Lower lobe of right lung (tissue), 2 donors: ENCODE measurements at regions not wholly inside any gene's neighbourhood (a gene's known extent, or its start where the extent isn't known, plus 50 kb on each side); places are given as distances from the start of the nearest gene placed in this dataset.

ENCODE experiments used
- ATAC-seq, 2 donors: fragments of 200-7000 bp; cut with Tn5 transposase; one replicate each; pipeline ENCODE4 v1.9.1; 2020 to 2022; ENCODE audit warnings: mild to moderate bottlenecking in 2 of 2, moderate library complexity in 2 of 2
- DNase-seq: peaks from one replicate; pipeline ENCODE4 v3.0.0-alpha.2; 2020
- H3K27ac ChIP-seq: fragments of 200-600 bp; one replicate; pipeline ENCODE4 v1.8.0; 2022
- H3K27me3 ChIP-seq: fragments of 200-600 bp; one replicate; pipeline ENCODE4 v1.8.0; 2022; ENCODE audit warnings: low read depth
- H3K36me3 ChIP-seq: fragments of 200-600 bp; one replicate; pipeline ENCODE4 v1.8.0; 2022; ENCODE audit warnings: mild to moderate bottlenecking
- H3K4me1 ChIP-seq: fragments of 200-600 bp; one replicate; pipeline ENCODE4 v1.8.0; 2022
- H3K4me3 ChIP-seq: fragments of 200-600 bp; one replicate; pipeline ENCODE4 v1.8.0; 2022; ENCODE audit warnings: mild to moderate bottlenecking
- H3K9me3 ChIP-seq: fragments of 200-600 bp; one replicate; pipeline ENCODE4 v1.8.0; 2022
- CTCF ChIP-seq: fragments of 200-600 bp; IDR thresholded peaks from one replicate; pipeline ENCODE4 v1.8.0; 2022; ENCODE audit warnings: antibody characterized with exemption, mild to moderate bottlenecking
- intact Hi-C: fragments of 100-400 bp; cut with DNase I; formaldehyde crosslinking; loops from one replicate; pipeline ENCODE4 v1.11.0; 2022
- donor health status: DM: no; HTN: yes; CAD: no; lungs with severe emphysema.

DNA sequence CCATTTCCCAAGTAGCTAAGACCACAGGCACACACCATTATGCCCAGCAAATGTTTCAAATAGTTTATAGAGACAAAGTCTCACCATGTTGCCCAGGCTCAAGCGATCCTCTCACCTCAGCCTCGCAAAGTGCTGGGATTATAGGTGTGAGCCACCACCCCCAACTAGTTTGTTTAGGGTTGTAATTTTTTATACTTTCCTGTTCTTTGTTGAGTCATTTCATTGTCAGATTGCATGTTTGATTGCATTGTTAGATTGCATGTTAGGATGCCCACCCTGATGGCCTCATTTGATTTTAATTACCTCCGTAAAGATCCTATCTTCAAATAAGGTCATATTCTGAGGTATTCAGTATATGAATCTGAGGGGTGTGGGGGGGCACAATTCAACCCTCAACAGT, 73.3 kb upstream of the SASH1 start:
- Histone ChIP-seq H3K4me3 (no peak overlapping the region), H3K27ac (no peak overlapping the region), H3K9me3 (no peaks in the 10 kb centered on the region), H3K4me1 (no peaks in the 10 kb centered on the region), H3K27me3 (no peaks in the 10 kb centered on the region), H3K36me3 (no peaks in the 10 kb centered on the region)
- TF ChIP-seq CTCF = no peak
- no peak for DNase-seq
- intact Hi-C loops = no loop called here
- no peak for ATAC-seq

GRCh38 chr6:148271711-148272439, 70.8 kb upstream of the SASH1 start:
- H3K4me3 ChIP-seq = no peak overlapping the region
- ATAC-seq = no peak
- H3K27me3 ChIP-seq = no peaks in the 10 kb centered on the region
- H3K27ac ChIP-seq = no peak overlapping the region
- intact Hi-C loops = no loop called here
- no peak for DNase-seq
- no peaks in the 10 kb centered on the region for H3K4me1 ChIP-seq
- H3K36me3 ChIP-seq = no peaks in the 10 kb centered on the region
- no peaks in the 10 kb centered on the region for H3K9me3 ChIP-seq
- TF ChIP-seq CTCF = no peak

DNA sequence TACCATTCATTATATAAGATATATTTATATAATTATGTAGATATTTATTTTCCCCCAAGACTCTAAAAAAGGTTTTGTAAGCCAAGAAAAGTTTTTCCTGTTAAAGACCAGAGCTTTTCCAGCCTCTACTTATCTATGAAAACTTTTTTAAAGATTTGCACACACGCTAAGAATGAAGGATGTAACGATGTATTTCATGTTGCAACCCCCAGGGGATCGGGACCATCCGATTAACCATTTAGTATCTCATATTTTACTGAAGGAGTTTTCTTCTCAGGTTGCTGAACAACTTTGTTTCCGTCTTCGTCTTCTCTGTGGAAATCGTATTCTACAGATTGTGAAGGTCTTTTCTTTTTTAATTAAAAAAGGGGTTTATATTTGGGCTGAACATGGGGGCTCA, 70.0 kb upstream of the SASH1 start:
- Histone ChIP-seq H3K4me1 (no peaks in the 10 kb centered on the region), H3K4me3 (no peak overlapping the region), H3K27ac (no peak overlapping the region), H3K36me3 (no peaks in the 10 kb centered on the region), H3K27me3 (no peaks in the 10 kb centered on the region), H3K9me3 (no peaks in the 10 kb centered on the region)
- intact Hi-C loops = no loop called here
- ATAC-seq (no peak), DNase-seq (no peak)
- no peak for TF ChIP-seq CTCF

DNA sequence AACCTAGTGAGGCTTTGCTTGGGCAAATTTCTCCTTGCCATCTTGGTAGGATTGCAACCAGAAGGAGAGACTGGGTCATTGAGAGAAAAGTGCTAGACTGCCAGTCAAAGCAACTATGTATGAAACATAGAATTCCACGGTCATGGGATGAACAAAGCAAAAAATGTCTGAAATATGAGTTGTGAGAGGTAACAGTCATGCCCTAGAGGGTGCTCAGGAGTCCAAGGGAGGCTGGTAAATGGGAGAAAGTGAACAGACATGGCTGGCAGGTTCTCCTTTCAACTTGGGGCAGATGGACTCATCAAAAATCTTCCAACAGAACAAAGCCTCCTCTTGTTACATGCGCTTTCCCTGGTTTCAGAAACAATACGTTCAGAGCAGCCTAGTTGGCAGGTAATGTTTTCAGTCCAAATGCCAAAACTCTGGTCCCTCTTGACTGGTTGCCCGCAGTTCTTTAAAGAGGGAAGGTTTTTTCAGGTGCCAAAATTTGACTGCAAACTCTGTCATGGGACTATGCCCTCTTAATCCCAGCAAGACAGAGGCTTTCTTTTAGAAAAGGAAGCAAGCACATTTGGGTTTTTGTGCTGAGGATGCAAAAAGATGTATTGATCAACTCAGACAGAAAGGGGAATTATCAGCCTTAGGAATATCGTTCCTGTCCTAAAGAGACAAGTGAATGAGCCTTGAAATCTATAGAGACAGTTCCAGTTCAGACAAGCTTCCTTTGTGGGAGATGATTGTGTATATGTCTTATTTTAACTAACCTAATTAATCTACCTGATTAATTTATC, 68.5 kb upstream of the SASH1 start:
- ATAC-seq = no peak
- no peak overlapping the region for H3K27ac ChIP-seq

DNA sequence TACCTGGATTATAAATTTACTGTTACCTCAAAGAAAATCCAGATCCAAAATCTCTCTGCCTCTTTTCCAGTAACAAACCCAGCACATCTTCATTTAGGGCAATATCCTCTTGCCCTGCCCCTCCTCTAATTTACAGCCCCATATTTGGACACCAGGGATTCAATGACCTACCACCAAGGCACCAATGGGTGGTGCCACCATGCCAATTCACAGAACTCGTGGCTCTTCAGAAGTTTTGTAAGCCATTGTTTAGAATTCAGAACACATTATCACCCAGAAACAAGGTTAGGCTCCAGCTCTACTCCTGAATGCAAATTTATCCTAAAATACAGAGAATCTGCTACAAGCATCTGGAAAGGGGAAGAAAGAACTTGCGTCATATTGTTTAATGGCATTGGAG, 67.8 kb upstream of the SASH1 start:
- Histone ChIP-seq H3K4me1 (no peaks in the 10 kb centered on the region), H3K36me3 (no peaks in the 10 kb centered on the region), H3K9me3 (no peaks in the 10 kb centered on the region), H3K4me3 (no peak overlapping the region), H3K27me3 (no peaks in the 10 kb centered on the region), H3K27ac (no peak overlapping the region)
- no peak for TF ChIP-seq CTCF
- intact Hi-C loops = no loop called here
- no peak for DNase-seq
- ATAC-seq = no peak

More for the DNA sequence above, 68.5 kb upstream of the SASH1 start:
- intact Hi-C loops = no loop called here
- Histone ChIP-seq H3K4me1 (no peaks in the 10 kb centered on the region), H3K9me3 (no peaks in the 10 kb centered on the region), H3K27me3 (no peaks in the 10 kb centered on the region), H3K4me3 (no peak overlapping the region), H3K36me3 (no peaks in the 10 kb centered on the region)
- no peak for DNase-seq
- no peak for TF ChIP-seq CTCF
